Bone marrow (tissue), 2 donors: ENCODE measurements at regions not wholly inside any gene's neighbourhood (a gene's known extent, or its start where the extent isn't known, plus 50 kb on each side); places are given as distances from the start of the nearest gene placed in this dataset.

ENCODE experiments used
- DNase-seq, 2 donors: peaks; one replicate each; lab custom pipeline; 2025; lab: John Stamatoyannopoulos, UW

DNA sequence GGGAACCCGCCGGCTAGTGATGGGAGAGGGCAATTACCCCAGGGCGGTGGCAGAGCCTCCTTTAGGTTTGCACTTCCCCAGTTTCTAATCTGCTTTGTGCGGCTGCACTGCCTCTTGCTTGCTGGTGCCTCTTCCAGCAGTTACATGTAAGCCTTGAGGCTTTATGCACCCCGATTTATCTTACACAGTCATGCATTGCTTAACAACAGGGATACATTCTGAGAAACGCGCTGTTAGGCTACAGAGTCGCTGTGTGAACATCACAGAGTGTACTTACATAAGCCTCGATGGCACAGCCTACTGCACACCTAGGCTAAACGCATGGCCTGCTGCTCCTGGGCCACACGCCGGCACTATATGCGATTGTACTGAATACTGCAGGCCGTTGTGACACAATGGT lies 155.6 kb upstream of the MKI67 start:
- no peak for DNase-seq

- no peak for DNase-seq
Observed at GRCh38 chr10:128286141-128286761, 160.0 kb upstream of the MKI67 start.

GRCh38 chr10:128286762-128287500 lies 160.7 kb upstream of the MKI67 start:
- DNase-seq: no peak

DNA sequence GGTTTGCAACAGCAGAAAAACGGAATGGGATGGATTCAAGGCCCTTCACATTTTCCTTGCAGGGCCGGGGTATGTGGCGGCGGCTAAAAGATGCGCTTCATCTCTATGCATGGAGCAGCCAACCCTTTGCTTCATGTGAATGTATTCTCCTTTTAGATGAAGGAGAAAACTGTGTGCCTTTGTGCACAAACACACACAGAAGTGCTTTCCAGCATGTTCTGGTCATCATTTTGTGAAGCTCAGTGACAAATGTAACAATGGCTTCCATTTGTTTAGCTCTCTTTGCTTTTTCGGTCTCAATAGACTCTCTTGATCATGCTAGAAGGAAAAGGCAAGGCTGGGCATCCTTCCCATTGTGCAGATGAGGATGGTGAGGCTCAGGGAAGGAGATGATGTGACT lies 161.7 kb upstream of the MKI67 start:
- no peak for DNase-seq

GRCh38 chr10:128289621-128290020 lies 163.4 kb upstream of the MKI67 start:
- no peak for DNase-seq

GRCh38 chr10:128295003-128295402 lies 168.8 kb upstream of the MKI67 start:
- no peak for DNase-seq

GRCh38 chr10:128296253-128297007 lies 170.2 kb upstream of the MKI67 start:
- no peak for DNase-seq

DNA sequence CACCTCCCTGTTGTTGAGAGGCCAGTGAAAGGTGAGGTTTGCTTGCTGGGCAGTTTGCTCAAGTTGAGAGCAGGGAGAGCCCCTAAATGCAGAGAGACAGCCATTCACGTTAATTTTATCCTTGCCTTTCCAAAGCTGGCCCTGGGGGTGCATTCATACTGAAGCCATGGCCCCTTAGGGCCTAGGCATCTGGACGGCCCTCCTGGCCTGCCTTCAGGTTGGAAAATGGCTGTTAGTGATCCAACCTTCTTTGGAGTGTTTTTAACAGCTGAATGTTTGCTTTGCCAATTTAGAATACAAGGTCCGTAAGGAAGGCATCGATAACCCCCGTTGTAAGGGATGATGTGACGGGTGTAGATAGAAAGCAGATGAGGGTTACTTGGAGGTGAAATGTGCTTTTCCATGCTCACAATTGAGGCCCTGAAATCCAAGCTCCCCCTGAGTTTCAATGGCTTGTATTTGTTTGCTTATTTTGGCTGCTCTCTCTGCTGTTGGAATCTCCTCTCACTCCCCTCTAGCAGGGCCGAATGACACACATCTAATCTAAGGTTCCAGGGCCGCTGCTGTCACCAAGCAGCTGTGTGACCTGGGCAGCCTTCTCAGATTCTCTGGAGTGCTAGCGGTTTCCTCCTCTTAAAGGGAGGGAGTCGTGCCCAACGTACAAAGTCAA lies 171.6 kb upstream of the MKI67 start:
- no peak for DNase-seq

DNA sequence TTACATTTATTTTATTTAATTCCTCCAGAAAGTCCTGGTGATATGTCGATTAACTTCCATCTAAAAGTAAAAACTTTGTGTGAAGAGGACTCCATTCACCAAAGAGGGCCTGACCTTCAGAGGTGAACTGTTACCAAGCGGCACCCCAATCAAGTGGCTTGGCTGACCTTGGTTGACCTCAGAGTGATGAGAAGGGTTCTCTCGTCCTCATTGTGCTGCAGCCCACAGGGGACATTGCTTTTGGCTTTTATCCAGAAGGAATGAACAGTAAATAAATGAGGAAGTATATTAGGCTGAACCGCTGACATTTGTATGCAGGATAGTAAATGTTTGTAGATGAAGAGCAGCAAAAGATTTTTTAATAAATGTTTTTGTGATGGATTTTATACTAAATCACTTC lies 172.4 kb upstream of the MKI67 start:
- DNase-seq: no peak

DNA sequence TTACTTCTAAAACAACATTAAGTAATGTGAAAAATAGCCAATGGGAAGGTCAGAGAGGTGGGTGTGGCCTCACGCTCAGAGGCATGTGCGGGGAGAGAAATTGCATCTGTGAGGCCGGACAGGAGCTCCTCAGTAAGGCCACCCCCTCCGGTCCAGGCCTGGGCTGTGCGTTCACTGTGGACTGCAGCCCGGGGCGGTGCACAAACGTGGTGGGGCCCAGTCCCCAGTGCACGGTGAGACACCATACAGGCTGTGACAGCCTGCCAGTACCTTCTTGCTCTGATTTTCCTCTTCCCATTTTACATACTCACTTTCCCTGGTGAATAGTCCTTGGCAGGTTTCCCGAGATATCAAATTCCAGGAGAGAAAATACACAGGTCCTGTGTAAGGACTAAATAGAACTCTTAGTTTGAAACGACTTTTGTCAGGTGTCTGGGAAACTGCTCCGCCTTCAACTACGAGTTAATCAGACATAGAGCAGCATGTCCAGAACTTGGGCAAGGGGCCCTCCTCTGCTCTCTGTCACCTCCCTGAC lies 174.1 kb upstream of the MKI67 start:
- no peak for DNase-seq

- DNase-seq: no peak
Observed at GRCh38 chr10:128301051-128301450, 174.8 kb upstream of the MKI67 start.

GRCh38 chr10:128302808-128303207 lies 176.6 kb upstream of the MKI67 start:
- no peak for DNase-seq

- DNase-seq: no peak
Observed at GRCh38 chr10:128304271-128304670, 178.0 kb upstream of the MKI67 start.

GRCh38 chr10:128305601-128306345 lies 179.6 kb upstream of the MKI67 start:
- no peak for DNase-seq

GRCh38 chr10:128306535-128306934 lies 180.3 kb upstream of the MKI67 start:
- DNase-seq: no peak

GRCh38 chr10:128306966-128307365 lies 180.7 kb upstream of the MKI67 start:
- no peak for DNase-seq

DNA sequence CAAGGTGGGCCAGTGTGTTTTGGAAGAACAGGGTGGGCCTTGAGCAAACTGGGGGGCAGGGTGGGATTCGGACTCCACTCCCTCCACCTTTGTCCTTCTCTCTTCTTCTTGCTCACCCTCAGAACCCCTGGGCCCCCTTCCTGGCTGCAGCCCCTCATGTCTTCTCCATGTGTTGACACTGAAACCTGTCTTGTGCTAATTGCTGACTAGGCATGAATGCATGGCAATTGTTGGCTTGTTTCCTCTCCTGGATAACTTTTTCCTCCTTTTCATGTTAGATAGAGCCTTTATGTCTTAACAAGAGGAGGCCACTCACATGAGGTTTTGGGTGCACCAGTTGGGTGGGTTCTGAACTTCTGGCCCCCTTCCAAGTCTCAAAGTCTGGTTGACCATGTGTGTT lies 181.6 kb upstream of the MKI67 start:
- no peak for DNase-seq

DNA sequence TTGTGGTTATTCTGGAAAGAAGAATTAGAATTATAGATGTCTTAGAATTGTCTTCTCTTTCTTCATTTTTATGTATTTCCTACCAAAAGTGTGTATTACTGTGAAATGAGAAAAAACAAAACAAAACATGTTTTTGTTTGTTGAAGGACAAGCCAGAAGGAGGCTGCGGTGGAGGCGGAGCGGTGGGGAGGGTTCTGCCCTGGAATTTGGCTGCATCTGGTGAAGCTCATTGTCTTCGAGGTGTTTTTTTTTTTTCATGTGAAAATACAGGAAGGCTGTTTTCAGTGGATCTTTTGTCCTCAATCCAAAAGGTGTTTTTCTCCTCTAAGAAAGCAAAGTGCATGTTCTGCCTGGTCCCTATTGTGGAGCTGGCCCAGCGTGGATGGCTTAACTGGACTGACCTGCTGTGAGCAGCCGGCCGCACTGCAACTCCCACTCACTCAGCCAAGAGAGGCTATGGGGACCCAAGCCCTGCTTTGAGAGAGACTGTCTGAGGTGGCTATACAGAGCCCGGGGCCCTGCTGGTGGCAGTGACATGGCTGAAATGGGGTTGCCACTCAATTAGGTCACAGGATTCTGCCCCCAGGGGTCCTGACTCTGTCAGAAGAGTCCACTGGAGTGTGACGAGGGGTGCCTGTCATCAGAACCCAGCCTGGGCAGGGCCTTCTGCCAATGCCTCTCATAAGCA lies 184.9 kb upstream of the MKI67 start:
- no peak for DNase-seq

DNA sequence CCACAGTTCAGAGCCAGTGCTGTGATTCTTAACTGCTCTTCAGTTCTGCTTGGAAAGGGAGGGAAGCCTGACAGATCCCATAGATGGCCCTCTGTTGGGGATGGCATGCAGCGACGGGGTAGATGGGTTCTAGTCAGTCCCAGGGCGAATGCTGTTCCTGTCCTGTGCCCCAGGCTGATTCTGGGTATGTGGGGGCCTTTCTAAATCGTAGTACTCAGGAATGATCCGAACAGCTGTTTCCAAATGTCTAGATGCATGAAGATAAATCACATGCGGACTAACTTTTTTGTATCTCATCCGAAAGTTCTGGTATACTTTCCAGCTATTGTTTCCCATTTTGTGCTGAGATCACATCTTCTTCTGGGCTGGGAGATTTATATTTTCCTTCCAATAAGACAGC lies 186.0 kb upstream of the MKI67 start:
- no peak for DNase-seq

DNA sequence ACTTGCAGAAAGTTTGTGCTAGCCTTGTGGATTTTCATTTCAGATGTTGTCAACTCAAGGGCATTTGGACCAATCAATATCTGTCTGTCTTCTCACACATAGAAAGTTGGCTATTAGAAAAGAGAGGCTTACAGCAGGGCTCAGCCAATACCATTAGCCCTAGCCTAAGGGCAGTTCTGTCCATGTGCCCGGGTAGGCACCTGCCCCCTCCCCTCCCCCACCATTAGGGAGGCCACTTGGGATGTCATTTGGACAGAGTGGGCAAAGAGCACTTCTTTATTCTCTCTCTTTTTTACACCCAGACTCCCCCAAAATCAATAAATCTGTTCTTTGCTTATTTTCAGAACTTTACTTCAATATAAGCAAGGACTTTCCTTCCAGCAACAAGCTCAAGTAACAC lies 188.5 kb upstream of the MKI67 start:
- no peak for DNase-seq

- DNase-seq: no peak
Observed at GRCh38 chr10:128316121-128316726, 190.0 kb upstream of the MKI67 start.
